ENCODE measurements at regions not wholly inside any gene's neighbourhood (a gene's known extent, or its start where the extent isn't known, plus 50 kb on each side); places are given as distances from the start of the nearest gene placed in this dataset.

GRCh38 chr20:39190666-39191570, 228.8 kb downstream of the DHX35 start:
- CTCF ChIA-PET = no interaction called here
- POLR2A ChIA-PET = no interaction called here

- ChIA-PET POLR2A (no interaction called here), CTCF (no interaction called here)
Measured at GRCh38 chr20:39188266-39188765, 226.2 kb downstream of the DHX35 start.

DNA sequence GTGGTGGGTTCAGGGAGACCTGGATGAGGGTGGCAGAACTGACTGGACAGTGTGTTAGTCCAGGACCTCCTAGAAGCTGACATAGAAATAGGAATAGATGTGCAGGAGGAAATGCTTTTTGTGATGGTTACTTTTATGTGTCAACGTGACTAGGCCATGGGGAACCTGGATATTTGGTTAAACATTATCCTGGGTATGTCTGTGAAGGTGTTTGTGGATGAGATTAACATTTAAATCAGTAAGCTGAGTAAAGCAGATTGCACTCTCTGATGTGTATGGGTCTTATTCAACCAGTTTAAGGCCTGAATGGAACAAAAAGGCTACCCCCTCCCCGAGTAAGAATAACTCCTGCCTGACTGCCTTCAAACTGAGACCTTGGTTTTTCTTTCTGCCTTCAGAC, 219.3 kb downstream of the DHX35 start:
- POLR2A ChIA-PET = no interaction called here
- CTCF ChIA-PET = no interaction called here

DNA sequence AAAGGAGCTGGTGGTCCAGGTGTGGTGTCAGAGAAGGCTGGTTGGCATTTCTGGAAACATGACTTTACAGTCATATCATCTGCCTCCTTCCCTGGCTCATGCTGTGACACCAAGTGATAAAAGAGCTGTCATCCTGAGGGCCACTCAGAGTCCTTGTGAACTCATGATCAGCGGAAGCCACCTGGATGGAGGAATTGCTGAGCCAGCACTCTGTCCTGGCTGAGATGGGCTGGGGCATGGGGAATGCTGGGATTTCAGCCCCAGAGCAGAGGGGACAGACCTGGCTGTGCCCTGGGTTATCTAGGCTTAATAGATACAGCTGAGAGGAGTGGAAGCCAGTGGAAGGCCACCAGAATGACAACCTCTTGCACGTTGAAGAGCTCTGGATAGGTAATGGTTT, 214.3 kb downstream of the DHX35 start:
- ChIA-PET POLR2A (no interaction called here), CTCF (no interaction called here)

GRCh38 chr20:39170896-39171463, 208.8 kb downstream of the DHX35 start:
- ChIA-PET CTCF (no interaction called here), POLR2A (no interaction called here)

GRCh38 chr20:39165099-39165498, 203.0 kb downstream of the DHX35 start:
- POLR2A ChIA-PET = no interaction called here
- CTCF ChIA-PET = no interaction called here

GRCh38 chr20:39164642-39165041, 202.5 kb downstream of the DHX35 start:
- POLR2A ChIA-PET = no interaction called here
- CTCF ChIA-PET = no interaction called here

DNA sequence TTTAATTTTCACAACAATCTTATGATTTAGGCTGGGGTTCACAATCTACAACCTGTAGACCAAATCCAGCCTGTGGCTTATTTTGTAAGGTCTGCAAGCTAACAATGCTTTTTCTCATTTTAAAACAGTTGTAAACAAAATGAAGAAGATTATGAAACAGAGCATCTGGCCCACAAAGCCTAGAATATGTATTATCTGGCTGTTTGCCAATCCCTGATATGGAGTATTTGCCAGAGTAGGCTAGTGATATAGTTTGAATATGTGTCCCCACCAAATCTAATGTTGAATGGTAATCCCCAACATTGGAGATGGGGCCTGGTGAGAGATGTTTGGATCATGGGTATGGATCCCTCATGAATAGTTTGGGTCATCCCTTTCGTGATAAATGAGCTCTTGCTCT, 201.8 kb downstream of the DHX35 start:
- POLR2A ChIA-PET = no interaction called here
- CTCF ChIA-PET = no interaction called here

- CTCF ChIA-PET = no interaction called here
- POLR2A ChIA-PET = no interaction called here
Measured at GRCh38 chr20:39161900-39162299, 199.8 kb downstream of the DHX35 start.

GRCh38 chr20:39155971-39156370, 193.8 kb downstream of the DHX35 start:
- CTCF ChIA-PET = no interaction called here
- POLR2A ChIA-PET = no interaction called here

DNA sequence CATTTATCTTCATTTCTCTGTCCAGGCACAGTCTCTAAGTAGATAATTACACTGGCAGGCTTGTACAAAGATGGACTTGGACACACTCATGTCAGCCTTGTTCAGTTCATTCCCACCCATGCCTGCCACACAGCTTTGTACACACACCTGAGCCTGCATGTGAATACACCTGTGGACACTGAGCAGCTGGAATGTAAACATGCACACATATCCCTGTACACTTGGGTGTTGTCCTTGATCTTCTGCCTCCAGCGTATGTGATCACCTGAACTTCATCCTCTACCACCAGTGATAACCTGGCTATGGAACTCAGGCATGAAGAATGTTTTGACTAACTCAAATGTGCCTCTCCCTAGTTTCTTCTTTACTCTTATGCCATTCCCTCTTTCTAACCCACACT, 190.6 kb downstream of the DHX35 start:
- ChIA-PET POLR2A (no interaction called here), CTCF (no interaction called here)

DNA sequence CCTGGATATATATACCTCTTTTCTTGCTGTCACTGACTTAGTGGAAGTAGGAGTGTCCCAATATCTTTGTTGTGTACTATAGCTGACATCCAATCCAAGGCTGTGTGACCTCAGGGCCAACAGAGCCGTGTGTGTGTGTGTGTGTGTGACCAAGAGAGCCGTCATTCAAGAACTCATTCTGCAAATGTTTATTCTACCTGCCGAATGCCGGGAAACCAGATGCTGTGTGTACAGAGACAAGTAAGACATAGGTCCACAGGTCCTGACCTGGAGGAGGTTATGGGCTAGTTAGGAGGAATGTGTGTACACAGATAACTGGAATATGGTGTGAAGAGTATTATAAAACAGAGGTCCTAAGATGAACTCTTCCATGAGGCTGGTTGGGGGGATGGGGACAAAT, 190.0 kb downstream of the DHX35 start:
- ChIA-PET POLR2A (no interaction called here), CTCF (no interaction called here)

- POLR2A ChIA-PET = no interaction called here
- CTCF ChIA-PET = no interaction called here
Measured at GRCh38 chr20:39150501-39150900, 188.4 kb downstream of the DHX35 start.

DNA sequence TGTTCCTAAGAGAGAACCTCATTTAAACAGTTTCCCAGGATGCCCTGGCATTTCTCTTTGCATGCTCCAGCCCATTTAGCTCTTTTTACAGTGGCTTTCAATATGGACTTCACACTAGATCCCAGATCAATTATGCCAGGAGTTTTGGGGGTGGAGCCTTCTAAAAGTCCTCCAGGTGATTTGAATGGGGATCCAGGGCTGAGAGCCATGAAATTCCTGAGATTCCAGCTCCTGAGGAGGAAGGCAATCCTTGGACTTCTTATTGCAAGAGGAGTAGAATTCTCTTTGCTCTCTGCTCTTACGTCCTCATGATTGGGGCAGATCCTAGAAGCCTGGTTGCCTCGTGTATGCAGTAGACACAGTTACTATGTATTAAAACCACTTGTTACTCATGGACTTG, 184.2 kb downstream of the DHX35 start:
- ChIA-PET POLR2A (no interaction called here), CTCF (no interaction called here)

- POLR2A ChIA-PET = no interaction called here
- CTCF ChIA-PET = no interaction called here
Measured at GRCh38 chr20:39145921-39146320, 183.8 kb downstream of the DHX35 start.

- ChIA-PET POLR2A (no interaction called here), CTCF (no interaction called here)
Measured at GRCh38 chr20:39144757-39145156, 182.6 kb downstream of the DHX35 start.

DNA sequence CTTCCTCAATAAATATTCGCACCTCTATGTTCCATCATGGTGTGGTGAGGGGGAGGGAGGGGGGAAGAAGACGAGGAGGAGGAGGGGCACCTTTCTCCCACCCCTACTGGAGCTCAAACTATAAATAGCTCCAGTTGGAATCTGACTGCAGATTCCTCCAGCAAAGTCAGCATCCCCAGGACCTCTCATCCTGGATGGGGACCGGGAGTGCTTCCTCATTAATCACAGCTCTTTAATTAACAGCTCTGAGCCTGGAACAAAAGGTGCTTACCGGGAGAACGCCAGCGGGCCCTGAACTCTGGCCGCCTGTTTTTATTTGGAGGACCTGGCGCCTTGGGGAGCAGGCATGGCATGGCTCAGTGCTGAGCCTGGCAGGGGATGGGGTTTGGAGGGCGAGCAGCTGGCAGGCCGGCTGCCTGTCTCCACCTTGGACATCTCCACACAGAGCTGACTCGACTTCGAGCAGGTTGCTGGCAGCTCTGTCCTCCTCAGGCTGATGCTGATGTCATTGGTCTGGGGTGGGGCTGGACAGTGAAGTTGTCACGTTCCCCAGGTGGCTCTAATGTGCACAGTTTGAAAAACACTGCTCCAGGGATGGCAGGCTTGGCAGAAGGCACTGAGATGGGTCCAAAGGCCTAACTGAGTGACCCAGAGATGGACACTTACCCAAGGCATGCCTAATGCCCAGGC, 180.4 kb downstream of the DHX35 start:
- CTCF ChIA-PET = no interaction called here
- POLR2A ChIA-PET = no interaction called here

DNA sequence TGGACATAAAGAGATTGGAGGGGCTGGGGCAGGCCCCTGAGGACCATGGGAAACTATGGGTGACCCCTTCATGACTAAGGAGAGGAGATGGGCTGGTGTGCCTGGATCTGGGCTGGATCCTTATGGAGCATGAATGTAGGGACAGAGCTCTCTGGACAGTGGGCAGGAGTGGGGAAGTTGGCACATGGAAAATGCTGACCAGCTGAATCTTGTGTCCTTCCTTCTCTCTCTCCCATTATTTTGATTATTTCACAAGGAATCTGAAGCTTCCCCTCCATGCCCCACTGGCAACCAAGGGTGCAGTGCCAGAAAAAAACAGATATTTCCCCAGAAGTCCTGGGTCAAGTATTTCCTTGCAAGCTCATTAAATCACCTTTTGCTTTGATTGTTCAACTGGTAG, 175.2 kb downstream of the DHX35 start:
- POLR2A ChIA-PET = no interaction called here
- CTCF ChIA-PET = no interaction called here

DNA sequence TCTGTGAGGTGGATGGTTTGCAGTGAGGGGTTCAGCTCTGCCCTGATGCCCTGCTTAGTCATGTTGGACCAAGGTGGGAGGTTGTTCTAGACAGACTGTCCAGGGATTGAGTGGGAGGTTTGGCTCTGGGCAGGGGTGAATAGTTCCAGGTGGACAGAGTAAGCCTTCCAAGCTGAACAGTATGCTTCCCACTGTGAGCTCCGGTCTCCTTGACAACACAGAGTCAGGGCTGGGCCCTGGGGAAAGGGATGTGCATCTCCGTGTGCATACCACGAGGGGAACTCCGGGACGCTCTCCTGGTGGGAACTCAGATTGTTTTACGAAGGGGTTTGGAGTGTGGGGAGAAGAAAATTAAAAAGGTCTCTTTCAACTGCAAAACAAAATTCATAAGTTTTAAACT, 174.7 kb downstream of the DHX35 start:
- CTCF ChIA-PET = interaction anchor here (0.5 kb wide), 1 partner anchor 19 kb away, joined by 4 read pairs; no protein-coding TSS in a partner anchor
- POLR2A ChIA-PET = no interaction called here

- POLR2A ChIA-PET = no interaction called here
- CTCF ChIA-PET = interaction anchor here (0.5 kb wide), 1 partner anchor 18 kb away, joined by 4 read pairs; no protein-coding TSS in a partner anchor
Measured at GRCh38 chr20:39135885-39136544, 173.9 kb downstream of the DHX35 start.

- ChIA-PET CTCF (no interaction called here), POLR2A (no interaction called here)
Measured at GRCh38 chr20:39133201-39133600, 171.1 kb downstream of the DHX35 start.
